MG63 (cell line): ENCODE measurements at regions not wholly inside any gene's neighbourhood (a gene's known extent, or its start where the extent isn't known, plus 50 kb on each side); places are given as distances from the start of the nearest gene placed in this dataset.

ENCODE experiments used
- DNase-seq: peaks from one replicate; pipeline ENCODE4 v3.0.0-alpha.2; 2020
- H3K27me3 ChIP-seq: fragments of 250-450 bp; sonication (Bioruptor Pico); 2 replicates; pipeline ENCODE4 v1.5.1; 2020; ENCODE audit warnings: mild to moderate bottlenecking, moderate library complexity
- H3K36me3 ChIP-seq: fragments of 250-450 bp; sonication (Bioruptor Pico); 2 replicates; pipeline ENCODE4 v1.5.1; 2020; ENCODE audit warnings: mild to moderate bottlenecking, moderate library complexity
- H3K4me3 ChIP-seq: fragments of 250-450 bp; sonication (Bioruptor Pico); 2 replicates; pipeline ENCODE4 v1.5.1; 2020; ENCODE audit warnings: mild to moderate bottlenecking, moderate library complexity
- H3K9me3 ChIP-seq: fragments of 250-450 bp; sonication (Bioruptor Pico); 2 replicates; pipeline ENCODE4 v1.5.1; 2020; ENCODE audit warnings: mild to moderate bottlenecking, moderate library complexity

DNA sequence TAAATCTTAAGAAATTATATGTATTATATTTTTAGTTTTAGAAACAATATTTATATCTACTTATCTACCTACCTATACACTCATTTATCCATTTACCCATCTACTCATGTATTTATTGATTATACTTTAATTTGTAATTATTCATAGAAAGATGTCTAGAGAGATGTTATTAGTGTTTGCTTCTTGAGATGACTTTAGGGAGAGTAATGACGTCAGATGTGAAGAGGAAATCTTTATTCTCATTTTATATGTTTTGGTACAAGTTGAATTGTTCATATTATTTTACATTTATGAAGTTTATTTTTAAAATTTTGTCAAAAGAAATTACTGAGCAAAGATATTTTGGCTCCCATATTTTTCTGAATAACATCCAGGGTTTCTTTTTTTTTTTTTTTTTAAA is 271.3 kb upstream of the SLC8A1 start:
- DNase-seq: no peak
- no peaks in the 10 kb centered on the region for H3K9me3 ChIP-seq
- no peaks in the 10 kb centered on the region for H3K36me3 ChIP-seq
- H3K27me3 ChIP-seq: no peaks in the 10 kb centered on the region
- no peak overlapping the region for H3K4me3 ChIP-seq

- H3K27me3 ChIP-seq: no peaks in the 10 kb centered on the region
- no peaks in the 10 kb centered on the region for H3K36me3 ChIP-seq
- H3K9me3 ChIP-seq: no peaks in the 10 kb centered on the region
- no peak overlapping the region for H3K4me3 ChIP-seq
- no peak for DNase-seq
These were observed 273.1 kb upstream of the SLC8A1 start for GRCh38 chr2:40725040-40725439.

- no peak overlapping the region for H3K4me3 ChIP-seq
- H3K9me3 ChIP-seq: no peaks in the 10 kb centered on the region
- H3K27me3 ChIP-seq: no peaks in the 10 kb centered on the region
- DNase-seq: no peak
- H3K36me3 ChIP-seq: no peaks in the 10 kb centered on the region
These were observed 274.1 kb upstream of the SLC8A1 start for GRCh38 chr2:40725950-40726349.

DNA sequence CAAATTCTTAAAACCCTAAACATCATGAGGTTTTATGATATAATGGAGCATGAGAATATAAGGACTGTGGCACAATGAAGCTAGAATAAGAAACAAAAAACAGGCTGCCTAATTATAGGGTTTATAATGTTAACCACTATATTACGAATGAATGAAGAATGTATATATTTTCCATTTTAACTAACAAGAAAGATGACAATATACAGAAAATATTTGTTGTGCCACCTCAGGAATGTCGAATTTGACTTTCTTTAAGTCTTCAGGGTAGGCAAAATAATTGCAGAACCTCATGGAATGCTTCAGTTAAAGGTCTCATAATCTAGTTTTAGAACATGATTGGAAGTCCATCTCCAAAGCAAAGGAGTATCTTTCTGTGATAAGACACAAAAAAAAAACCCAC is 282.9 kb upstream of the SLC8A1 start:
- H3K4me3 ChIP-seq: no peak overlapping the region
- DNase-seq: no peak
- no peaks in the 10 kb centered on the region for H3K27me3 ChIP-seq
- no peaks in the 10 kb centered on the region for H3K36me3 ChIP-seq
- H3K9me3 ChIP-seq: 0 out of 2 replicates have a peak, but pooled peaks cover 2% of the 10 kb centered on the region

GRCh38 chr2:40737180-40737579 is 285.3 kb upstream of the SLC8A1 start:
- no peaks in the 10 kb centered on the region for H3K36me3 ChIP-seq
- H3K9me3 ChIP-seq: 0 out of 2 replicates have a peak, but pooled peaks cover 2% of the 10 kb centered on the region
- H3K4me3 ChIP-seq: no peak overlapping the region
- no peak for DNase-seq
- no peaks in the 10 kb centered on the region for H3K27me3 ChIP-seq

GRCh38 chr2:40740419-40740818 is 288.5 kb upstream of the SLC8A1 start:
- H3K27me3 ChIP-seq: no peaks in the 10 kb centered on the region
- H3K36me3 ChIP-seq: no peaks in the 10 kb centered on the region
- H3K9me3 ChIP-seq: 0 out of 2 replicates have a peak, but pooled peaks cover 2% of the 10 kb centered on the region
- no peak overlapping the region for H3K4me3 ChIP-seq
- DNase-seq: no peak

DNA sequence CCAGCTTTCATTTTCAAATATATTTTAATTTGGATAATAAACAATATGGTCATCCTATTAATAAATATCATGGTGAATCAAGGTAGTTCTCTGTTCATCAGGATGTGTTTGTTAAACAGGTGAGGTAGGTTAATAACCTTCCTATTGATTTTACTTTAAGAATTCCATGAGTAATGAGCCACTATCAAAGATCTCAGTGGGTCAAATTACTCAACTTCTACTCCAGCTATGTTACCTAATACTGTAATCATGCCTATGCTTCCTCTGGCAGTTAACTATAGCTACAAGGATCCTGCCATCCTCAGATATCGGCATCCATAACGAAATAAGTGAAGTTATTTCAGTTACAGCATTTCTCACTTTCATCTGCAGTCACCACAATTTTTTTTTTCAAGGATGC is 289.6 kb upstream of the SLC8A1 start:
- no peak overlapping the region for H3K4me3 ChIP-seq
- DNase-seq: no peak
- H3K27me3 ChIP-seq: no peaks in the 10 kb centered on the region
- H3K36me3 ChIP-seq: no peaks in the 10 kb centered on the region
- no peaks in the 10 kb centered on the region for H3K9me3 ChIP-seq

DNA sequence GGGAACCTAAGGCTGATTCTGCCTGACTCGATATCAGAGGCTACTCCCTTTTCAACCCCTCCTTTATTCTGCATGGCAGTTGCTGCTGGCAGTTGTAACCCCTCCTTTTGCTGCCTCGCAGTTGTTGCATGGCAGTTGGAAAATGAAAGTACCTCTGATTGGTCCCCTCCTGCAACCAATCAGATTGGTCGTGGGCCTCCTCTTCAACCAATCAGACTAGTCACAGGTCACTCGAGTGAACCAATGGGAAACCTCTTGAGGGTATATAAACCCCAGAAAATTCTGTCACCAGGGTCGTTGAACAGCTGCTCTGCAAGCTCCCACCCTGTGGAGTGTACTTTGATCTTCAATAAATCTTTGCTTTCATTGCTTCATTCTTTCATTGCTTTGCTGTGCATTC is 294.3 kb upstream of the SLC8A1 start:
- no peaks in the 10 kb centered on the region for H3K27me3 ChIP-seq
- no peaks in the 10 kb centered on the region; the same call in 1 of the 2 replicates for H3K9me3 ChIP-seq
- no peaks in the 10 kb centered on the region for H3K36me3 ChIP-seq
- no peak for DNase-seq
- H3K4me3 ChIP-seq: no peak overlapping the region

DNA sequence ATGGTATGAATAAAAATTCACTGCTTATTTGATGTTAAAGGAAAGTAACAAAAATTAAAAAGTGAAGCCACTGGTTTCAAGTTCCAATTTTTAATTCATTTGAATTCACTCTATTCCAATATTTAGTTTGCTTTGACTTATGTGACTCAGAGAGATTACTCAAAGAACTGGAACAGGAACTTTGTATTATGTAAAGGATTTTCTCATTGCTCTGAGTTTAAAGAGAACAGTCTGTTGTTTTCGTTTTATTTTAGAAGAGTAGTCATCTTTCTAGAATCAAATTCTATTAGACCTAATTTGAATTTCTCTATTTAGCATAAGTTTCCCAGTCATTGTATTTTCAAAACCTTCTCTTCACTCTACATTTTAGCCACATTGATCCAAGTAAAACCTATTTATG is 300.1 kb upstream of the SLC8A1 start:
- H3K36me3 ChIP-seq: no peaks in the 10 kb centered on the region
- H3K27me3 ChIP-seq: no peaks in the 10 kb centered on the region
- no peak for DNase-seq
- no peaks in the 10 kb centered on the region; the same call in 1 of the 2 replicates for H3K9me3 ChIP-seq
- no peak overlapping the region for H3K4me3 ChIP-seq

DNA sequence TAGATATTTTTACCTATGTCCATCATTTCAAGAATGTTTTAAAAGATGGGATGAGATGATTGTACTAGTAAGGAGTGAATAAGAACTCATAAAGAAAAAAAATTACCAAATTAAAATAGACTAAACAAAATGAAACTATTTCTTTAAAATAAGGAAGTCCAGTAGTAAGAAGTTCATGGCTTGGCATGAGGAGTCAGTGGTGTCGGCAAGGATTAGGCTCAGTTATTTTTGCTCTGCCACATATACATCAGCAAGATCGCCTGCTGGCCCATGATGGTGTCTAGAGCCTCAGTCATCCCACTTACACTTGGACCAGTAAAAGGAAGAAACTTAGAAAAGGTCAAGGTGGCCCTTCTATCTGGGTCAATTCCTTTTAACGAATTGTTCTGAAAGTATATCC is 300.9 kb upstream of the SLC8A1 start:
- H3K9me3 ChIP-seq: no peaks in the 10 kb centered on the region; the same call in 1 of the 2 replicates
- no peaks in the 10 kb centered on the region for H3K27me3 ChIP-seq
- H3K4me3 ChIP-seq: no peak overlapping the region
- H3K36me3 ChIP-seq: no peaks in the 10 kb centered on the region
- no peak for DNase-seq

DNA sequence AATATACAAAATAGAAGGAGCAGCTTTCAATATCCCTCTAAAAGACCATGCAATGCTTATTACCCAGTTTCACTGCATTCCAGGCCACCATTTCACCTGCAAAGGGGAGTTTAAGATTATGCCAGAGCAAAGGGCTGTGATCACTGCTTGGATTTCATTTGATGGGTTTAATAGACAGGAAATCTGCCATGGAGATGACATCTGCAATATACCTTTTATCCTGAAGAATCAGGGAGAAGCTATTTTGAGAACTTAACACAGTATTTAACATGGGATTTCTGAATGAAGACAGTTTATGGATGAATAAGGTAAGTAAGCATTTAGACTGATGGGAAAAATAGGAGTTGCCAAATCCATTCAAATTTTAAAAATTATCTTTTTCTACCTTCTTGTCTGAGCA is 303.0 kb upstream of the SLC8A1 start:
- Histone ChIP-seq H3K9me3 (no peaks in the 10 kb centered on the region; the same call in 1 of the 2 replicates), H3K27me3 (no peaks in the 10 kb centered on the region), H3K4me3 (no peak overlapping the region), H3K36me3 (no peaks in the 10 kb centered on the region)
- DNase-seq: no peak

DNA sequence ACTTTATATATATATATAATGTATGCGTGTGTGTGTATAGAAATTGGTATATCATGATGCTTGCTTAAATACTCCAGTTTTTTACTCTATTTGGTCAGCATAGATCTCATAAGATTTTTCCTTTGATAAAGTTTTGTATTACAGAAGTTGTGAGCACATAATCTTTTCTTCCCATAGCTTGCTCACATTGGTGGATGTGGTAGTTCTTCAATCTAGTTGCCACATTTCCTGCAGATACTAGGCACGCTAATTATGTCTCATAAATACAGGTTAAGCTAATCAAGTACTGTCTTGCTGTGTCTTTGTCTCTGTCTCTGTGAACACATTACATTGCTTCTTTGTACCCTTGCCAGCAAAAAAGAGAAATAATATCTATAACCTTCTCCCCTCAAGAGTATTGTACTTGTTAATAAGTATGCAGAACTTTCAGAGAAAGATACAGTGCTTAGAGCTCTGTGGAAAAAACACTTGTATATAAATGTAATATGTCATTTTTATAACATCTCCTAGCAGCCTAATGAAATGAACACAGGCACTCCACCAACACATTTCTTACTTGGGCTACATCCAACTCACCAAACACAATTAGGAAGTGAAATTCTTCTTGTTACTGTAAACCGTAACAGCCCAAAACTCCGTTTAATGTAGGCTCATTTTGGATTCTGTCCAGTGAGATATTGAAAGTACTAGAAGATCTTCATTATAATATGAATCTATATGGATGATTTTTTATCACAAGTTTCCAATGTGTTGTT is 306.7 kb upstream of the SLC8A1 start:
- no peak for DNase-seq
- H3K4me3 ChIP-seq: no peak overlapping the region
- H3K9me3 ChIP-seq: no peaks in the 10 kb centered on the region
- H3K27me3 ChIP-seq: no peaks in the 10 kb centered on the region
- no peaks in the 10 kb centered on the region for H3K36me3 ChIP-seq

DNA sequence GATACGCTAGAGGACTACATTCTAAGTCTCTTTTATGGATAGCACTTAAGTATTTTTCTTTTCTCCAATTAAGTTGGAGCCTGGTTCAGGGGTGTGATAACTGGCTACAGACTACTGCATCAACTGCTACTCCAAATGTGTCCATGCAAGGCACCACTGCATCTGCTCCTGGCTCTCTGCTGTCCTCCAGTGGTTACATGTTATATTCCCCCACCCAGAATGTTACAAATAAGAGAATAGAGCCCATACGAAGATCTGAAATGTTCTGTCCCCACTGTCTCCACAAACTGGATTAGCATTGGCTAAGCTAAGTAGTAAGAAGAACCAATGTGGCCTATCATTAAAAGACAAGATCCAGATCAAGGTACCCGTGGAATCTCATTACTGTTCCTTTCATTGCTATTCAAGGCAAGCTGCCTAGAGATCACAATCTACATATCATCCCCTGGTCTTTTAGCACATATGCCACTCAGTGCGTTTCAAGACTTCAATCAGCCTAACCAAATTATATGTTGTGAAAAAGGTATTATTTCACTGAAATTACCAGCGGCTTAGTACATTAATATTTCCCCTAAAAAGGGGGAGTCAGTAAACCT is 308.3 kb upstream of the SLC8A1 start:
- peak; percentile 19 for DNase-seq
- Histone ChIP-seq H3K4me3 (no peak overlapping the region), H3K36me3 (no peaks in the 10 kb centered on the region), H3K9me3 (no peaks in the 10 kb centered on the region), H3K27me3 (no peaks in the 10 kb centered on the region)

DNA sequence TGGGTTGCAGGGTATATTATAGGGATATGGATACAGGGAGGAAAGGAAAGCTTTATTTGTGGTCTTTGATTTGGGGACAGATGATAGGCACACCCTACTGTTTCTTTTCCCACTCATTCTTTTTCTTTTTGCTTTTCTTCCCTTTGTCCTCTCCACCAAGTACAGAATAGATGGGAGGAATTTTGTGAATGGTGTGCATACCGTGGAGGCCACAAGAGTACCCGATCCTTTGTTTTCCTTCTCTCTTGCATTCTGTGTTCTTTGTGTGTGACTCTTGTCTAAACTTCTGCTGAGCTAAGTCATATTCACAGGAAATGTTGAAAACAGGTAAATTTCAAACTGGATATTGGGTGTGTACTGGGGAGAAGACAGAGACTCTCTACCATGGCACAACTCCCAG is 321.4 kb upstream of the SLC8A1 start:
- Histone ChIP-seq H3K4me3 (no peak overlapping the region), H3K36me3 (no peaks in the 10 kb centered on the region), H3K9me3 (no peaks in the 10 kb centered on the region), H3K27me3 (no peaks in the 10 kb centered on the region)
- DNase-seq: no peak

DNA sequence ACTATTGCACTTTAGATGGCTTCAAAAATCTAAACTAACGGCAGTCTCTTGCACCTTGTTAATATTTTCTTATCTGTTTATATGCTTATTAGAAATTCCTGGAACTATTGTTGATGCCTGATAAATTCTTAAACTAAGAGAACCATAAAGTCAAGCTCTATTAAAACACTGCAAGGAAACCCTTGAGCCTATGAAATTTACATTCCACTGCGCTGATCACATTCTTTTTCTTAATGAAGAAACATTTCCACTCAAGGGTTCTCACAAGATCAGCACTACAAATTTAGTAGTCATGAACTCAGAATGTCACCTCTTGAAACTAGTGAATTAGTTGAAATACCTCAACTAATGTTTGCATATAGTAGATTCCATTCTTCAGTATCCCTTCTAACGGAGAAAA is 331.8 kb upstream of the SLC8A1 start:
- H3K4me3 ChIP-seq: no peak overlapping the region
- no peak for DNase-seq

GRCh38 chr2:40786636-40787035 is 334.7 kb upstream of the SLC8A1 start:
- Histone ChIP-seq H3K27me3 (no peaks in the 10 kb centered on the region), H3K36me3 (no peaks in the 10 kb centered on the region)
- DNase-seq: no peak

More for the DNA sequence above, 331.8 kb upstream of the SLC8A1 start:
- Histone ChIP-seq H3K27me3 (no peaks in the 10 kb centered on the region), H3K9me3 (no peaks in the 10 kb centered on the region), H3K36me3 (no peaks in the 10 kb centered on the region)

DNA sequence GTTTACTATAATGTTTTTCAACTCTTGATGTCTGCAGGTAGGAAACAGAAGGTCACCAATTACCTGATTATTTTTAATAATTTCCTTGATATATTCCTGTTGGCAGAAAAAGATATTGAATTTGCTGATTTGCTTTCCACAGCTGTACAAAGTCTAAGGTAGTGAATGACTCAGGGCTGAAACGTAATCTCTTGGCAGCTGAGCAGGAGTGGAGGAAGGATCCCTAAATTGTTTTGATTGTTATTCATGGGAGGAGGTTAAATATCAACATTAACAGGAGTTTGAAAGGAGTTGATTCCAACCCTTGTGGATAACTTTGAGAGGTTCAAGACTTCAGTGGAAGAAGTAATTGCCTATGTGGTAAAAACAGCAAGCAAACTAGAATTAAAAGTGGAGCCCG is 345.2 kb upstream of the SLC8A1 start:
- H3K9me3 ChIP-seq: no peaks in the 10 kb centered on the region
- H3K4me3 ChIP-seq: no peak overlapping the region
- no peaks in the 10 kb centered on the region for H3K36me3 ChIP-seq
- peak; percentile 53 for DNase-seq
- H3K27me3 ChIP-seq: no peaks in the 10 kb centered on the region

More at GRCh38 chr2:40786636-40787035, 334.7 kb upstream of the SLC8A1 start:
- Histone ChIP-seq H3K4me3 (no peak overlapping the region), H3K9me3 (no peaks in the 10 kb centered on the region)

GRCh38 chr2:40803900-40804299 is 352.0 kb upstream of the SLC8A1 start:
- no peaks in the 10 kb centered on the region for H3K27me3 ChIP-seq
- no peak for DNase-seq
- H3K9me3 ChIP-seq: no peaks in the 10 kb centered on the region
- no peaks in the 10 kb centered on the region for H3K36me3 ChIP-seq
- no peak overlapping the region for H3K4me3 ChIP-seq
